ENCODE measurements at regions not wholly inside any gene's neighbourhood (a gene's known extent, or its start where the extent isn't known, plus 50 kb on each side); places are given as distances from the start of the nearest gene placed in this dataset.
"Not testable (repeated sequence)": the region's sequence is repeated elsewhere in the genome, so short reads cannot be mapped to it uniquely, and the experiment has no call there.

GRCh38 chr12:14099994-14100393, 118.6 kb upstream of the GRIN2B start:
- DNase-seq (ENCODE audit: low spot score) (no peak), ATAC-seq (ENCODE audit: low FRiP score) (no peak)
- TF ChIP-seq CTCF (IDR thresholded peaks at IDR 0.05): no peak

GRCh38 chr12:14101556-14101955, 120.2 kb upstream of the GRIN2B start:
- ATAC-seq (ENCODE audit: low FRiP score); DNase-seq (ENCODE audit: low spot score): not testable (repeated sequence)

GRCh38 chr12:14111230-14111865, 129.9 kb upstream of the GRIN2B start:
- no peak for TF ChIP-seq CTCF (IDR thresholded peaks at IDR 0.05)
- no peak for DNase-seq (ENCODE audit: low spot score)
- no peak for ATAC-seq (ENCODE audit: low FRiP score)

- TF ChIP-seq CTCF (IDR thresholded peaks at IDR 0.05): no peak
- ATAC-seq (ENCODE audit: low FRiP score) (no peak), DNase-seq (ENCODE audit: low spot score) (no peak)
Observed at GRCh38 chr12:14113031-14113430, 131.6 kb upstream of the GRIN2B start.

GRCh38 chr12:14126692-14127091, 145.3 kb upstream of the GRIN2B start:
- no peak for TF ChIP-seq CTCF (IDR thresholded peaks at IDR 0.05)
- ATAC-seq (ENCODE audit: low FRiP score) (no peak), DNase-seq (ENCODE audit: low spot score) (no peak)

- DNase-seq (ENCODE audit: low spot score) (no peak), ATAC-seq (ENCODE audit: low FRiP score) (no peak)
- no peak for TF ChIP-seq CTCF (IDR thresholded peaks at IDR 0.05)
Observed at GRCh38 chr12:14129611-14130195, 148.3 kb upstream of the GRIN2B start.

GRCh38 chr12:14135996-14136395, 154.6 kb upstream of the GRIN2B start:
- ATAC-seq (ENCODE audit: low FRiP score): no peak

More at GRCh38 chr12:14135996-14136395, 154.6 kb upstream of the GRIN2B start:
- DNase-seq (ENCODE audit: low spot score): no peak
- TF ChIP-seq CTCF (IDR thresholded peaks at IDR 0.05): no peak

Measured in omental fat pad (tissue), 3 donors.